ENCODE measurements at regions not wholly inside any gene's neighbourhood (a gene's known extent, or its start where the extent isn't known, plus 50 kb on each side); places are given as distances from the start of the nearest gene placed in this dataset.
A peak's percentile ranks its signal among the peaks of the same experiment; 100 is the strongest.
"Not testable (repeated sequence)": the region's sequence is repeated elsewhere in the genome, so short reads cannot be mapped to it uniquely, and the experiment has no call there.

DNA sequence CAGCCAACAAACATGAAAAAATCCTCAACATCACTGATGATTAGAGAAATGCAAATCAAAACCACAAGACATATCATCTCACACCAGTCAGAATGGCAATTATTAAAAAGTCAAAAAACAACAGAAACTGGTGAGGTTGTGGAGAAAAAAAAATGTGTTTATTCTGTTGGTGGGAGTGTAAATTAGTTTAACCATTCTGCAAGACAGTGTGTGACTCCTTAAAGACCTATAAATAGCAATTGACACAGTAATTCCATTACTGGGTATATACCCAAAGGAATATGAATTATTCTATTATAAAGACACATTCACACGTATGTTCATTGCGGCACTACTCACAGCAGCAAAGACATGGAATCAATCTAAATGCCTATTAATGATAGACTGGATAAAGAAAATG is 427.3 kb upstream of the CHORDC1 start:
- no peak for DNase-seq (ENCODE audit: low read depth)

DNA sequence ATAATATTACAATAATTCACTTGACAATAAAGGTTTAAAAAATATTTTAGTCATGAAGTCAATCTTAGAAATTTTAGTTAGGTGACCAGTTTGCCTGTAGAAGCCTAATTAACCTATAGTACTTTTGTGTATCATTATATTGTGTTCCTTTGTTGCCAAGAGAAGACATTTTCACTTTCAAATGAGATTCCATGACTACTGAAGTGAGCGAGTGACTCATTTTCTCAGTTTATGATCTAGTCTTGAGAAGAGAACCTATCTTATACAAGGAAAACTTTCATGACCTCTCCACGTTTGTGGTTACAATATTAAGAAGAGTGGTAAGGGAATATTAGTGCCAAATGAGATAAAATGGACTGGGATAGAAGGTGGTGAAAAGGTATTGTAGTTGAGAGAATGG is 423.9 kb upstream of the CHORDC1 start:
- no peak for DNase-seq (ENCODE audit: low read depth)

DNA sequence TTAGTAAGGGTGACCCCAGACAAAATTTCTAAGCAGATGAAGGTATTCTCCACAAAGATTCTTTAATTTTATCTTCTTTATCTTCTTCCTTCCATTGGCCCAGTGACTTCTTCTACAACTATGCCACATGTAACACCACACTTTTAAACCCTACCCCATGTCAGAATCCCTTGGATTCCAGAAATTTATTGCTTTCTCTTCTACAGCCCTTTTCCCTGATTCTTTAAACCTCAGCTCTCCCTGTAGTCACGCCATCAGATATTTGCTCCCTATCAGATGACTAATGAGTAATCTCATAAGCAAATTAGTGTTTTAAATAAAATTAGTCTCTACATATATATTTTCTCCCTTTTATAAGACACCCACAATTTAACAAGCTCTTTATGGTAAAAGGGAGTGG is 423.4 kb upstream of the CHORDC1 start:
- DNase-seq (ENCODE audit: low read depth): no peak

DNA sequence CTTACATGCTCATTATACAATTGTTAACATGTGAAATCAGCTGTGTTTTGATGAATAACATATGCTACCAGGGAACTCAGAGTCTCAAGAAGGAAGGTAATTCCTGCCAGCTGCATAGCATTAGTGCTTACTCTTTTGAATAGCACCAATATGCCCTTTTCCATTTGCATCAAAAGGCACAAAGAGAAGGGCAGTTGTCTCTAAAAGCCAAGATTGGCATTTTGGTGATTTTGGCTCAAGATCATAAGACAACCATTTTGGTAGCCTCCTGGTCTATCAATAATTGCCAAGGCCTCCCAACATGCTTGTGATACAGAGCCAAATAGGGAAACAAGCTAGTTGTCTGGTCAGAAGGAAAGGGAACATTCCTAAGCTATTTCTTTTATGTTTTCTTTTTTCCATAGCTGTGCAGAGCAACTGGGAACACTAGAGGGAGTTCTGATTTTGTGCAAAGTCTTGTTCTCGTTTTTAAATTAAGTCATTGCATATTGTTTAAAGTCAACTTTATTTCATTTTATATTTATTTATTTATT is 416.7 kb upstream of the CHORDC1 start:
- DNase-seq (ENCODE audit: low read depth): peak; percentile 10

DNA sequence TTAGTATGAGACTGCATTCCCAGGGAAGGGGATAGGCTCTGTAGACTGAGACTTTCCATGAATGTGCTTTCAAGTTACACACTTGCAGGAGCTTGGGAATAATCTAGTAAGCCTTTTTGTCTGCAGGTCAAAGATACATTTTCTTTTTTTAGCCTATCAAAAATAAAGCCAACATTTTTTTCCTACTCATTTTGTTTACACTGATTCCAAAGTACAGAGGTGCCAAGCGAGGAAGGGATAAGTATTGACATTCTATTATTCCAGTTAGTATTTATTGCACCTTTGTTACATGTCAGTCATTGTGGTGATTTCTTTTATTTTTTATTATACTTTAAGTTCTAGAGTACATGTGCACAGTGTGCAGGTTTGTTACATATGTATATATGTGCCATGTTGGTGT is 413.0 kb upstream of the CHORDC1 start:
- no peak for DNase-seq (ENCODE audit: low read depth)

DNA sequence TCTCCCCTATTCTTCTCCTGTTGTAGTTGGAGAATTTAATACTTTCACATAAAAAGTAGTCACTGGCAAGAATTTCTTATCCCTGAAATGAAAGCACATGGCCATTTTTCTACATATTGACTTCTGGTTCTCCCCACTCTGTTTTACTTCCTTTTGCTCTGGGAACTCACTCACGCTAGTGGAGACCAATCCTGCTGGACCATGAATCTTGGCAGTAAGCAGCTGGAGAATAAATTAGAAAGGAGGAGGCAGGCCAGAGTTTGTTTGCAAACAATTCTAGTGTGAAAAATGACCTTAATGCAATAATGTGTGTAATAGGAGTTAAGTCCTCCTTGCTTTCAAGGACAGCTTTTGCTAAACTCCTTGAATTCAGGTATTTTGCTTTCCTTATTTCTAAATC is 412.3 kb upstream of the CHORDC1 start:
- no peak for DNase-seq (ENCODE audit: low read depth)

DNA sequence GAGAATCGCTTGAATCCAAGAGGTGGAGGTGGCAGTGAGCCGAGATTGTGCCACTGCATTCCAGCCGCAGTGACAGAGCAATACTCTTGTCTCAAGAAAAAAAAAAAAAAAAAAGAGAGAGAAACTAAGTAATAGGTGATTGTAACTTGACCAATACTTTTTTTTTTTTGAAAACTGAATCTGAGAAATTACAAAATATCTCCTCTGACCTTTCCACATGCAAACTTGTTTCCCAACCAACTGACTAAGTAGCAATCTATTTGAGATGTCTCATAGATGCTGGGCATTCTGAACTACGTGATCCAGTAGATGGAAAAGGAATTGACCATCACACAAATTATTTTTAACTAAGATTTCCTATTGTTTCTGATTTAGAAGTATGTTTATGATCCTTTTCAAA is 407.3 kb upstream of the CHORDC1 start:
- DNase-seq (ENCODE audit: low read depth): peak; percentile 26

DNA sequence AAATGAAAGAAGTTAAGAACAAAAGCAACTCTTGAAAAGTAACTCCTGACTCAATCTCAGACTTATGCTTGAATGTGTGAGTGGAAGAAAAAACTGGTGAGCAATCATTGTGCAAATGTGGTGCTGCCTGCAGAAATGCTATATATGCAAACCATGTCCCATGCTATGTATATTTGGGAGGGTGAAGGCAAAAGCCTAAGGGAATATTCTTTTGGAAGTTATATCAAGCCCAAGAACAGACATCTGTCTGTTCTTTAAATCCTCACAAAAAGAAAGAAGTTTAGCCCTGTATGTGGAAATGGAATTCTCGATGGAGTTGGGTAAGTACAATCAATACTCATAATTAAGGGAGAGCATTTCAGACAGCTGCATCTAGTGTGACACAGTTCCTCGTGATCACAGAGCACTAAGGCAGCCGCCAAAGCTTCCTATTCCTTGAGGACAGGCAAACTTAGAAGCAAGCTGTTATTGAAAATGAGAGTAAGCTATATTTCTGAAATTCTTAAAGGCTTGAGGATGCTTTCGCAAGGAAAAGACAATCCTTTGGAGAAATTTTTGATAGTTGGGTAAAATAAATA is 406.5 kb upstream of the CHORDC1 start:
- DNase-seq (ENCODE audit: low read depth): no peak

DNA sequence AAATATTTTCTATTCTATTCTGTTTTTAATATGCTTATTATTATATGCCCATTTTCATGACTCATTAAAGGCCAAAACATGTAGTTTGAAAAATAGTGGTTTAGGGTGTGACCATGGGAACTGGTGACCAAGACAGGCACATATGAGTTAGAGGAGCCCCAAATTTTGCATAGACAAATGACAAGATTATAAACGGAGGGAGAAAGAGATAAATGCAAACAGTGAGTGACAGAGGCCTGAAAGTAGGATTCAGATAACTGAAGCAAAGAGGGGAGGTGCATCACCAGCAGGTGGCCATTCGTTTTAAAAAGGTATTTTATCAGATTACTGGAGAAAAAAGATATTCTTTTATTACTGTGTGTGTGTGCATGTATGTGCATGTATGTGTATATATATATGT is 391.5 kb upstream of the CHORDC1 start:
- no peak for DNase-seq (ENCODE audit: low read depth)

DNA sequence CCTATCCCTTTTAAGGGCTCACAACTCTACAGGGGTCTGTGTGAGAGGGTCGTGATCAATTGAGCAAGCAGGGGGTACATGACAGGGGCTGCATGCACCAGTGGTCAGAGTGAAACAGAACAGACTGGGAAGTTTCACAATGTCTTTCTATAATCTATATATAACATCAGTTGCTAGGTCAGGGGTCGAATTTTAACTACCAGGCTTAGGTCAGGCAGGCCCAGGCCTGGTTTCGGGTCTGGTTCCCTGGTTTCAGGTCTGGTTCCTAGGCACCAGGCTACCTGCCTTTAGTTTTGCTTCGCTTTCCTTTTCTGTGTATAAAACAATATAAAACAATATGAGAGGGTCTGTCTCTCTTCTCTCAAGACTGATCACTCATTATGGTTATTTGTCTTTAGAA is 390.2 kb upstream of the CHORDC1 start:
- not testable (repeated sequence) for DNase-seq (ENCODE audit: low read depth)

DNA sequence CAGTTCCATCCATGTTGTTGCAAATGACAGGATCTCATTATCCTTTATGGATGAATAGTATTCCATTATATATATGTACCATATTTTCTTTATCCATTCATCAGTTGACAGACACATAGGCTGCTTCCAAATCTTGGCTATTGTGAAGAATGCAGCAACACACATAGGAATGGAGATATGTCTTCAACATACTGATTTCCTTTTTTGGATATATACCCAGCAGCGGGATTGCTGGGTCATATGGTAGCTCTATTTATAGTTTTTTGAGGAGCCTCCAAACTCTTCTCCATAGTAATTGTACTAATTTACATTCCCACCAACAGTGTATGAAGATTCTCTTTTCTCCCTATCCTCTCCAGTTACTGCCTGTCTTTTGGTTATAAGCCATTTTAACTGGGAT is 383.9 kb upstream of the CHORDC1 start:
- DNase-seq (ENCODE audit: low read depth): no peak

DNA sequence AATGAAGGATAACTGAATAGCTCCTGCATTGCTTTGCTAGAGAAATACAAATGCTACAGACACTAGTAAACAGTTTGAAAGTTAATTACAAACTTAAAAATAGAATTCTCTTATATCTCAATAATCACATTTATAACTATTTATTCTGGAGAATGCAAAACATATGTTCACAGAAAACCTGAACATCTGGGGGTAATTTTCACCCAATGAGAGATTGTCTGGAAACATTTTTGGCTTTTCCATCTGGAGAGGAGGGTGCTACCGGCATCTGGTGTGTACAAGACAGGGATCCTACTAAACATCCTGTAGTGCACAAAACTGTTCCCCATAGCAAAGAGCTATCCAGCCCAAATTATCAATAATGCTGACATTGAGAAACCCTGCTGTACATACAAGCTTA is 378.4 kb upstream of the CHORDC1 start:
- DNase-seq (ENCODE audit: low read depth): no peak

DNA sequence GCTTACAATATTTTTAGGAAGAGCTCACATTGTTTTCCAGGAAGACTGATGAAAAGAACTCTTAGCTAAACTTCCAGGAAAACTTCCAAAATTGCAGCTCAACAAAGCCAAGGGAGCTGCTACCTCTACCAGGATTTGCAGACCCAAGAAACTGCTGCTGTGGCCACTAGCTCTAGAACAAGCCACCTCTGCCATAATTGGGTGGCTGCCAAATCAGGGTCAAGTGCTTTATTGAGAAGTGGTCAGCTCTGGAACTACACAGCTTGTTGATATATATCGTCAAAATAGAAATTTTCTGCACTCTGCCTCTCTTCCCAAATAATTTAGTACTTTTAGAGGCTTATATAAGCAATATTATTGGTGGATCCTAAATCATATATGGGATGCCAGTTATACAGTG is 371.8 kb upstream of the CHORDC1 start:
- DNase-seq (ENCODE audit: low read depth): no peak

DNA sequence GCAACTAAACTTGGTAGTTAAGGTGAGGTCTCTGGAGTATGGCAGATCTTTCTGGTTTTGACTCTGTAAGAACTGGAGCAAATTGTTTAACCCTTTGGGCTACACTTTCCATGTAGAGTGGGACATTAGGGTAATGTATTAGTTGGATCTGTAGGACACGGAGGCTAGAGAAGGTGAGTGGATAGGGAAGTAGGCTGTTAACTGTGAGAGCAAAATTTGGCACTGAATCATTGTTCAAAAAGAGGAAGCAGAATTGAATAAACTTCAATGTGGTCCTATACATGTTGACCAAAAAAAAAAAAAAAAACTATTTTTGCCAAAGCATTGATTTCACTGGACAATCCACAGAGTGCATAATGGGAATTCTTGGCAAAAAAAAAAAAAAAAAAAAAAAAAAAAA is 370.2 kb upstream of the CHORDC1 start:
- no peak for DNase-seq (ENCODE audit: low read depth)

DNA sequence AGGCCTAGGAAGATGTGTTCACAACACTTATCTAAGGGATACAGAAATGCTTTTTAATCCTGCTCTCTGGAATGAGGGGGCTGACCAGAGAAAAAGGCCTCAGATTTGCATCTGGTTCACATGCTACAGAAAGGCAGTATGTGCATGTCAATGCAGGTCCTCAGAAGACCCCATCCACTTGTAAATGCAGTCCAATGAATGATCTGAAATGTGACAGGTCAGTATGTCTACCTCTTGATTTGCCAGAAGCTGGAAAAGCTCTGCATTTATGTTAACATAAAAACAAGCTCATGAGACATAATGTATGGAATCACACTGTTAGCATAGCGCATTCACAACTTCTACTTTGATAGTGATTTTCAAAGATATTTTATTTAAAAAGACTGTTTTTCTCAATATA is 367.4 kb upstream of the CHORDC1 start:
- DNase-seq (ENCODE audit: low read depth): no peak

DNA sequence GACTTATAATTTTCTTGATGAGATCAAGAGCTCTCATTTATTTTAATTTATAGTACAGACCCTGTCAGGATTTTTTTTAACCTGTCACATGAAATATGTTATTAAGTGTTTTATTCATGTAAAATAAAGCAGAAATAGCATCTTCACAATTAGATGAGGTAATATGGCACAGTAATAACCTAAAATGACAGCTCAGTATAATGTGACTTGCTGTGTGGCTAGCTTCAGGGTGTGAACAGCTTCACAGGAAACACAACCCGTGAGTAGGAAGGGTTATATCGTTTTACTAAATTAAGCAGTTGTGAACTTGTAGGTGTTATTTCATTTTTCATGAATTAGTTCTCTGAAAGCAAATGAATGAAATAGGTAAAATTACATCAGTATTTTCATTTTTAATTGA is 366.9 kb upstream of the CHORDC1 start:
- no peak for DNase-seq (ENCODE audit: low read depth)

DNA sequence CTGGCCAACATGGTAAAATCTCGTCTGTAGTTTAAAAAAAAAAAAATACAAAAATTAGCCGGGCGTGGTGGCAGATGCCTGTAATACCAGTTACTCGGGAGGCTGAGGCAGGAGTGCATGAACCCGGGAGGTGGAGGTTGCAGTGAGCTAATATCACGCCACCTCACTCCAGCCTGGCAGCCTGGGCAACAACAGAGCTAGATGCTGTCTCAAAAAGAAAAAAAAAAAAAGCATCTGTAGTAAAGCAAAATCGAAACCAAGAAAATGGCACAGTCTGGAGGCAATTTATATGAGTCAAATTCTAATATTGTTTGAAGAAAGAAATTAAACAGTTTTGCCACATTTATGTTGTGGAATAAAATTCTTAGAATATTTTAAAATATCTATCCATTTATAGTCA is 365.0 kb upstream of the CHORDC1 start:
- no peak for DNase-seq (ENCODE audit: low read depth)

DNA sequence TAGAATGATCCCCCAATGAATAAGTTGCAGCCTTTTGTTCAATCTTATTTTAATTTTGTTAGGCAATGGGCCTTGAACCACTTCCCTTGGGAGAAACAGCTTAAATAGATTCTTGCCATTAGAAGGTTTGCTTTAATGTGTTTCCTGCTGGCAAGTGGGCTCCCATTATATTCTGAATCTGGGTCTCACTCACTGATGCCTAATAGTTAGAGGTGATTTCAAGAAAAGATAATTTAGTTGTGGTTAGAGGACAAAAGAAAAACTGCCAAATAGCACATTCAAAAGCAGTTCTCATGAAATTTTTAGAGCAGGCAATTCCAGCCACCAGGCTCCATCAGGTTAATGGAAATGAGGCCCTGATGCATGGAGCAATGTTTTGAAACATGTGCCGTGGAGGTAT is 362.6 kb upstream of the CHORDC1 start:
- no peak for DNase-seq (ENCODE audit: low read depth)

DNA sequence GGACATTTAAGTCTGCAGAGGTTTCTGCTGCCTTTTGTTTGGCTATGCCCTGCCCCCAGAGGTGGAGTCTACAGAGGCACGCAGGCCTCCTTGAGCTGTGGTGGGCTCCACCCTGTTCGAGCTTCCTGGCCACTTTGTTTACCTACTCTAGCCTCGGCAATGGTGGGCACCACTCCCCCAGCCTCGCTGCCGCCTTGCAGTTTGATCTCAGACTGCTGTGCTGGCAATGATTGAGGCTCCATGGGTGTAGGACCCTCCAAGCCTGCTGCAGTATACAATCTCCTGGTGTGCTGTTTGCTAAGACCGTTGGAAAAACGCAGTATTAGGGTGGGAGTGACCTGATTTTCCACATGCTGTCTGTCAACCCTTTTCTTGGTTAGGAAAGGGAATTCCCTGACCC is 360.1 kb upstream of the CHORDC1 start:
- not testable (repeated sequence) for DNase-seq (ENCODE audit: low read depth)

DNA sequence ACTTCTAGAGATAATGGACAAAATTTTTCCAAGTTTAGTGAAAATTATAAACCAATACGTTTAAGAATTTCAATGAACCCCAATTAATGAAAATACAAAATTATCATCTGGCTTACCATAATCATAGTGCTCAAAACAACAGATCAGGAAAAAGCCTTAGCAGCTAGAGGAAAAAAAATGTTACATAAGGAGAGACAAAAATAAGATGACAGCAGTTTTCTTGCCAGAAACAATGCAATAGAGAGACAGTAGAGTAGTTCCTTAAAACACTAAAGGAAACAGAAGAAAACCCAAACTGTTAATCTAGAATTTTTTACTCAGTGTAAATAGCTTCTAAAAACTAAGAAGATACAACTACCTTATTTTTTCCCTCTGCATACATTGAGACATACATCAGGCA is 341.7 kb upstream of the CHORDC1 start:
- no peak for DNase-seq (ENCODE audit: low read depth)

DNA sequence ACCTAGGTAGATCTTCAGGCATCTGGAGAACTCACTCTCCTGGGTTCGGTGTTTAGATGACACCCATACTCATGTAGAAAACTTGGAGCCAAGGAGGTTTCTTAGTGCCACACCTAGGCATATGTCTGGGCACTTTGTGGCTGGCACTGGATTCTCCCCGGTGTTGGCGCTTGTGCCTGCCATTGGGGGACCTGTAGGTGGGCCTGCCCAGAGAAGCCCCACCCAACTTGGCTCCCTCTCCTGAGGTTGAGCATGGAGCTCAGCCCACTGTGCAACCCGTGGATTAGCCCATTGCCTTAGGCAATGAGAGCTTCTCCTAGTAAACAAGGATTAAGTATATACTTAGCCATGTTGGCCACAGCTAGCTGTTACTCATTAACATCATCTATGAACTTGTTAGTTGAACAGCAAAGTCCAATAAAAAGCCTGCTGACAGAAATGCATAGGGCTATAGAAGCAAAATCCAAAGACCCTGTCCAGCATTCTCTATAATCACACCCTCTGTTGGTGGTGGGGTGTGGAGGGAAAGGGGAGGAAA is 335.5 kb upstream of the CHORDC1 start:
- DNase-seq (ENCODE audit: low read depth): no peak

DNA sequence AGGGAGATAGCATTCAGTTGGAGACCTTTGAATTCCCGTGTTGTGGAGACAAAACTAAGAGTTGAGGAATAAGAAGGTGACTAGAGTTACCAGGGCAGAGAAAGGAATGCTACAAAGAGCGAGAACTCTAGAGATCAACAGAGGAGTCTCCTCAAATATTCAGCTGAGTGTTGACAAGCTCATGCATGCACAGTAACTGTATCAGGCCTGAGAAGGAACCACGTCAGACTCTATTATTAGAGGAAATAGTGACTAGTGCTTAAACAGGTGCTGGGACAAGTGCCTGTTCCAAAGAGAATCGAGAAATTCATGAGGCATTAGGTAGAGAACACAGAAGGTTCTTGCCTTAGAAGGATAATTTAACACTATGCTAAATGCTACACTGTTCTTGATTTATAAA is 333.8 kb upstream of the CHORDC1 start:
- DNase-seq (ENCODE audit: low read depth): no peak

DNA sequence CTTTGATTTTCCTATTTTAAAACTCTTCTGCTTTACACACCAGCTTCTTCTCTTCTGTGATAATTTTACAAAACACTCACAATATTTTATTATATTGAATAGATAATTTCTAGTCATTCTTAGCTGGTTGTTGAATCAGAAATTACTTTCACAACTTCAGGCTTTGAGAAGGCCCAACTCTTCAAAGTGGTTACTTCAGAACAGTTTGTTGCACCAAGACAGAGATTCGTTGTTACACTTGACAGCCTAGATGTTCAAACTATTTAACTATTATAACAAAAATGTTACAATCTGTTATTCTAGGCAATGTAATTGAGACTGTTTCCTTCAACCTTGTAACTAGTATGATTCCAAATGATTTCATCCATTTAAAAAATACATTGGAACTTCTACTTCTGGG is 333.2 kb upstream of the CHORDC1 start:
- no peak for DNase-seq (ENCODE audit: low read depth)

DNA sequence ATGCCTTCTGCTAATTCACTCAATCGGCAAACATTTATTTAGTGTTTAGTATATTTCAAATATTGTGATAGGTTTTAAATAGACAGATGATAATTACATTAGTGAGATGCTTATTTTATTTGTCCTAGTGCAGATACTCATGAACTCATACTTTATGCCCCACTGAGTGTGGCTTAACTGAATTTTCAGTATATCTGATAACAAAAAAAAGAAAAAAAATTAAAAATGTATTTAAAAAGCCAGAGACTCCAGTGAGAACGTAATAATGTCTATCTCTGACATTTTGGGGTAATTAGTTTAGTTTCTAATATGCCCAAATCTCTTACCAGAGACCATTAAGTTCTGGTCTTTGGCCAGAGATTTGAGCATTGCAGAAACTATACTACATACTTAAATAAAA is 332.6 kb upstream of the CHORDC1 start:
- DNase-seq (ENCODE audit: low read depth): no peak

DNA sequence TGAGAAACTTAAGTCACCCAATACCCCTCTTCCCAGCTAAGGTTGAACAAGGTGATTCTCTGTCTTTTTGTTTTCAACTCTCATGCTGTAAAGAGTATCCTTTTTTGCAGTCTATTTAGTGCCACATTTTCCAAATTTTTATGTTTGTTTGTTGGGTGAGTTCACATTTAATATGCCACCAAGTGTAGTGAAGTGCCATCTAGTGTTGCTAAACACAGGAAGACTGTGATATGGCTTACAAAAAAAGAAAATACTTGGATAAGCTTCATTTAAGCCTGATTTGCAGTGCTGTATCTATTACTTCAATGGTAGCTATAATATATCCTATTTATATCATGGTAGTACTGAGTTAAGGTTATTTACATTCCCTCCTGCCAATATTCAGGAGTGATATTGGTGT is 319.2 kb upstream of the CHORDC1 start:
- no peak for DNase-seq (ENCODE audit: low read depth)
